ENCODE measurements at regions not wholly inside any gene's neighbourhood (a gene's known extent, or its start where the extent isn't known, plus 50 kb on each side); places are given as distances from the start of the nearest gene placed in this dataset.
"Not testable (repeated sequence)": the region's sequence is repeated elsewhere in the genome, so short reads cannot be mapped to it uniquely, and the experiment has no call there.

DNA sequence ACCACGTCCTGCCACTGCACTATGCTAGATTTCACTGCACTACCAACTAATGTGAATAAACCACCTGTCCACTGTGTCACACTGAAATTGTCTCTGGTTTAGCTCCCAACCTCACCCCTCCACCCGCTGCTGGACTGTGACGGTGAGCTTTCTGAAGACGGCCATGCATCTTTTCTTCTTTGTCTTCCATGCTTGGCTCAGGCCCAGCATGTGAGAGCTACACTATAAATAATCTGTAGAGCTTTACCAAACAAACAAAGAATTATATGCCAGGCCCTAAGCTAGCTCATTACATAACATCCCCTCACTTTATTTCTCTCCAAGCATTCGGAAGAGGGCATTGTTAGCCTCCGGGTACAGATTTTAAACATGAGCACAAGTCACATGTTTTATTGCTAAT is 633.2 kb downstream of the TNS3 start:
- no peak for DNase-seq (ENCODE audit: low read depth in 2 of 3, low spot score in 2 of 3)

DNA sequence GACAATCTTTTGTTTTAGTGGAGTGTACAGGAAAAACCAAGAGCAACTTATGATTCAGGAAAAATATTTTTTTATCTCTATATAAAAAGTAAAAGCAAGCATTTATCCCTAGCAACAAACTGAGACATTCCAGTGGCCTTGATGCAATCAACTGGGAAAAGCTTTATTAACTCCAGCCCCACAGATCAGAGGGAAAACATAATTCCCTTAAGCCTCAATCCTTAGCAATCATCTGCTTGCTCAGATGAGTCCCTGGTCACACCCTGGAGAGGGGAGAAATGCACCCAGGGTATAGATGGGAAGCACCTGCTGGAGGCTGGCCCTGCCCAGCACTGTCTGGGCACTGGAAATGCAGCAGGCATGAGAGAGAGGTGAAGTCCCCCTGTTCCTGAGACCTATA is 636.6 kb downstream of the TNS3 start:
- no peak for DNase-seq (ENCODE audit: low read depth in 2 of 3, low spot score in 2 of 3)

DNA sequence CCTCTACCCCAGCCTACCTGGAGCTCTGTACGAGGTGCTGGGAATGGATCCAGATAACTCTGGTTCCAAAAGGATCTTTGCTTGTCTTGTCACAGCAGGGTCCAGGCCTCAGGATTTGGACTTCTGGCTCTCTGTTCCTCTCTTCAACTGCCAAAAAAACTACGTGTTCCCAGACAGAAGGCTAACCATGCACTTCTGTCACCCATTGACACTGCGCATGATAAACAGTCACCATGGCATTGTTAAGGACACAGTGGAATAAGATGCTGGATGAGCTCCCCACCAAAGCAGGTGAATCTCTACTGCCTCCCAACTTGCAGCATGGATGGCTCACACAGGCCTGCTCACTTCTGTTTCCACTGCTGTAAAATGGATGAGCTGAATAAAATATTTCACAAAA is 637.9 kb downstream of the TNS3 start:
- DNase-seq (ENCODE audit: low read depth in 2 of 3, low spot score in 2 of 3) = no peak

DNA sequence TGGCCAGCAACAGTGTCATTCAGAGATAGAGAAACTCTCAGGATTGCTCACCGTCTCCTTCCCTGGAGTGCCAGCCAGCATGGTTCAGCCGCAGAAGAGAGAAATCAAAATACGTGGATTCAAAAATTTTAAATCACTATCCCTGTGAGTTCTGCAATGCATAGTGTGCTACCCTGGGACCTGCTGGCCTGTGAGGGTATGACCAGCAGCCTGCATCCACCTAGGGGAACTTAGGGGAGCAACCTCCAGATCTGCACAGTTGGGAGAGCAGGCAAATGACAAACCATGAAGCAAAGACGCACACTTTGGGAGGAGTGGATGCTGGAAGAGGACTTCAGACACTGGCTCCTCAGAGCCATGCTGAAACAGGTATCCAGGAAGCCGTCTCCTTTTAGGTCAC is 639.3 kb downstream of the TNS3 start:
- DNase-seq (ENCODE audit: low read depth in 2 of 3, low spot score in 2 of 3) = no peak

DNA sequence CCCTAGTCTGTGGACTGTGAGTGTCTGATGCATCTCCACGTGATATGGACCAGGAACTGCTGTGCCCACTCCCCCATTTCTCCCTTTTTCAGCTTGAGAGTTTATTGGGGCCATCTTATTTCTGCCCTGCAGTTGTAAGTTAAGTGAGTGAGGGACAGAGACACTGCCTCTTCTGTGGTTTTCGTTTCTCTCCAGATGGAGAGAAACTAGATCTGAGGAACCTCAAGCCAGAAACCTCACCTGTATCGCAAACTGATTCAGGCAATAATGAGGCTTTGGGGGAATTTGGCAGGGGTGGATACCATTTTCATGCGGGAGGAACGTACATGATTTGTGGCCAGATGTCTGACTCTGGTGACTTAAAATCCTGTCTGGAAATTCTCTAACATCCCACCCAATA is 641.7 kb downstream of the TNS3 start:
- no peak for DNase-seq (ENCODE audit: low read depth in 2 of 3, low spot score in 2 of 3)

DNA sequence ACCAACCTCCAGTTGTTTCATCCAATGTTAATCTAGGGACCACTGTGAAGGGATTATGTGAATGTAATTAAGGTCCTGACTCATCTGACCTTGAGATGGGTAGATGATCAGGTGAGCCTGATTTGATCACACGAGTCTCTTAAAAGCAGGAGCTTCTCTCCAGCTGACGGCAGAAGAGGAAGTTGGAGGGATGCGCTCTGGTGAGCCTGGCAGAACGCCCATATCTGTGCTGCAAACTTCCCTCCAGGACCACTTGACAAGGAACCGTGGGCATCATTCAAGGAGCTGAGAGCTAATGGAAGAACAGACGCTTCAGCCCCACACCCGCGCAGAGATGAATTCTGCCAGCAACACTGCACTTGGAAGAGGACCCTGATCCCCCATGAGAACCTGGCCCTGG is 642.4 kb downstream of the TNS3 start:
- no peak for DNase-seq (ENCODE audit: low read depth in 2 of 3, low spot score in 2 of 3)

DNA sequence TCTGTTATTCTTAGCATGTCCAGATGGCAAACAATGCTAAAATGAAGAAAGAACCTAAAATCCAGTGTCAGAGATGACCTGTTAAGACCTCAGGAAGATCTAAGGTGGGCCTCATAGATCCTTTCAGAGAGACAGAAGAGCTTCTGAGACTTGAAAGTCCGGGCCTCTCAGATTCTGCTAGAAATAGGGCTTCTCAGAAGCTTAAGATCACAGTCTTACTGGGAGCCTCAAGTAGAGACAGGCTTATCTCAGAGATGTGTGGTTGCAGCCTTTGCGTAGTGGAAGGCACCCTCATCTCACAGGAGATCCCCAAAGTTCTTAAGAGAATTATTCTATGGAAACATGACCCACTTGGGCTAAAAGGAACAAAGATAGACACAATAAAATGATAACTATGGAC is 642.8 kb downstream of the TNS3 start:
- DNase-seq (ENCODE audit: low read depth in 2 of 3, low spot score in 2 of 3) = no peak

DNA sequence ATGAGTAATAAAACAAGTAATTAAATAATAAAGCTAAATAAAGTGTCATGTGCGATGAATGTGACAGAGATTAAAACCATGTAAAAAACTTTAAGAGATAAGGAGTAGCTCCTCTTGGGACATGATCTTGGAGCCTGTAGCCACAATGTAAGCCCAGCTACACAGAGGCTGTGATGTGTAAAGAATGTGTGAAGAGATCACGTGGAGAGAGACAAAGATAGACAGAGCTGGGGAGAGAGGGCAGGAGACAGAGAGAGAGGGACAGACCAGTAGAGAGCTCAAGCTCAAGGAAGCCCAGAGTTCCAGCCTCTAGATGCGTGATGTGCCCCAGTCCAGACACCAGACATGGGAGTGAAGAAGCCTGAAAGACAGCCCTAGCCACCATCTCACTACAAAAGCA is 644.1 kb downstream of the TNS3 start:
- DNase-seq (ENCODE audit: low read depth in 2 of 3, low spot score in 2 of 3) = no peak

DNA sequence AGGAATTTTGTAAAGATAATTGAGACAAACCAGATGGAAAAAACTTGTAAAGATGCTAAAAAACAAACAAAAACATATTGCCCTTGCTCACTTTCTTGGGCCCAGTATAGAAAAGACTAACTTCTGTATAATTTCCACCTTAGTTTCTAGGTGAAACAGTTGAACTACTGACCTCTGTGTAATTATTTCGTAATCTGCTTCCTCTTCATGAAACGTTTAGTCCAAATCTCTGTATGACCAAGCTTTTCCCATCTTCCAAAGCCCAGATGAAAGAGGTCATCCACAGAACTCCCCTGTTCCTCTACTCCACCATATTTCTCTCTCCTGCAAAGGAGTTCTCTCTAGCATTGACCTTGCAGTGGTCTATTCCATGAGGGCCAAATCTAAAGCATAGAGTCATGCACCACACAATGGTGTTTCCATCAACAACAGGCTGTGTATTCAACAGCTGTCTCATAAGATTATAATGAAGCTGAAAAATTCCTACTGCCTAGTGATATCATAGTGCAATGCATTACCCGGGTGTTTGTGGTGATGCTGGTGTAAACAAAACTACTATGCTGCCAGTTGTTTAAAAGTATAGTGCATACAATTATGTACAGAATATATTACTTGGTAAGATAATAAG is 647.6 kb downstream of the TNS3 start:
- no peak for DNase-seq (ENCODE audit: low read depth in 2 of 3, low spot score in 2 of 3)

DNA sequence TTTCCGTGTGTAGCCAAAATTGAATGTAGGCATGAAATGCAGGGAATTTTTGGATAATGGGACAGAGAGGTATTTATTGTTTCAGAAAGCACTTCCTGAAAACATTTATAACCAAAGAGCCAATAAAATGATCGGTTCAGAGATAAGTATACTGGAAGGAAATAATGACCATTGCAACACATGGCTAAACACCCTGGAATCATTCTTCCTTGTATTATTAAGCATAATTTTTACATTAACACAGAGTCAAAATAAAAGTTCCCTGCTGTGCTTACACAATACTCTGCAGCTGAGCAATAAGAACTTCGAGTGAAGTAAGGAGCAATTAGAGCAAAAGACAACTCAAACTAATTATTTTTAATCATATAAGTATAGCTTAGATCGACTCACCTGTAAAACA is 648.3 kb downstream of the TNS3 start:
- DNase-seq (ENCODE audit: low read depth in 2 of 3, low spot score in 2 of 3) = no peak

DNA sequence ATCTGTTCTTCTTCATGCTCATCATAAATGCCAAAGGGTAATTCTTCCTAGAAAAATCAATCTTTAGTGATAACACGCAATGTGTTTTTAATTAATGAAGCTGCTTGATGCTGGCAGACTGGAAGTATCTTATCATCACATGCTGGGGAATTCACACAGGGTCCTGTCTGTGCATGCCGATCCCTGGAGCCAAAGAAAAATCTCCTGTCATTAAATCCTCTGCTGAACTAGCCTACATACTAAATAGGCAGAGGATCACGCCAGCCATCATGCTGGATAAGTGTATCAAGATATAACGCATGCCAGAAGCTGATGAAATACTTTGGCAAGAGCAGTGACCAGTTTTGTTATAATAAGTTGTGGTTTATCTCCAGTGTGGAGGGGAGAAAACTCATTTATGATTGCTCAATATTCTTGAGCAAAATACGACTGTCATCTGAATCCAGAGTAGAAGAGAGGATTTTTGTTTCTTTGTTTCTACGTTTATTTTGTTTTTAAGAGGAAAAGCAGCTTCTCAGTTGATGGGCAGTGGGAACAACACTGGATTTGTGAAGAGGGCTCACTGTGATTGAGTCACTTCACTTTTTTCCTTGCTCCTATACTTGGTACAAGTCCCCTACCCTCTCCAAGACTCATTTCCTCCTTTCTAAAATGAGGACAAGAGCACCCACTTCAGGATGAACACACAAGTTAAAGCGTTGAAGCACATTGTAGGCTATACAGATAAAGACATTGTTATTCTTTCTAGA is 649.1 kb downstream of the TNS3 start:
- DNase-seq (ENCODE audit: low read depth in 2 of 3, low spot score in 2 of 3) = no peak

DNA sequence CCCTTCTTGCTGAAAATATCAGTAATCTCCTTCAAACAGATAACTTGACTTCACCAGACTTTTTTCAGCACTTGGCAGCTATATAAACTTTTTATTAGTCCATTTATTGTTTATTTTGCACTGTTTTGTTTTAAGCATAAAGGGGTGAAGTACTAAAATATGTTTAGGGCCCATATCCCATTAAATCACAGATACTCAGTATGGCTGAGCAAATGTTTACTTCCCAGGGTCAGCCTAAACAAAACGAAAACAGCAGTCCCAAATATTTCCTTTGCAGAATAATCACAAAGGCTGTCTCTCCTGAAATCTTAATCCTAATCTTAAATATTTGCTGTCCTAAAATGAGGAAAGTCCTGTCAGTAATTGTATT is 649.6 kb downstream of the TNS3 start:
- no peak for DNase-seq (ENCODE audit: low read depth in 2 of 3, low spot score in 2 of 3)

DNA sequence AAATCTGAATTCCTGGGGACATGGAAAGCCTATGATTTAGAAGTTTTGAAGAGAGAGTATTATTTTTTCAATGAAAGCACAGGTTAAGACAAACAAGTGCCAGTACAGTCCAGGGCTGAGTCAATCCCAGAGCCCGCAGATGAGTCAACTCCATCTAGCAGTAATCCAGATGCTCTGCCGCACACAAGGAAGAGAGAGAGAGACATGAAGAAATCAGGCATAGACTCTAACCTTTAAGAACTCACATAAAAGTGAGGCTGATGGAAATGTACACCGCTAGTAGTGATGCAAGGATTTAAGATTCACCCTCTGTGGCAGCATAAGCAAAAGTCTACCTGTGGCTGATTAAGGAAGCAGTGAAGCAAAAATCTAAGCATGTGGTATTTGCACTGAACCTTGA is 651.5 kb downstream of the TNS3 start:
- no peak for DNase-seq (ENCODE audit: low read depth in 2 of 3, low spot score in 2 of 3)

DNA sequence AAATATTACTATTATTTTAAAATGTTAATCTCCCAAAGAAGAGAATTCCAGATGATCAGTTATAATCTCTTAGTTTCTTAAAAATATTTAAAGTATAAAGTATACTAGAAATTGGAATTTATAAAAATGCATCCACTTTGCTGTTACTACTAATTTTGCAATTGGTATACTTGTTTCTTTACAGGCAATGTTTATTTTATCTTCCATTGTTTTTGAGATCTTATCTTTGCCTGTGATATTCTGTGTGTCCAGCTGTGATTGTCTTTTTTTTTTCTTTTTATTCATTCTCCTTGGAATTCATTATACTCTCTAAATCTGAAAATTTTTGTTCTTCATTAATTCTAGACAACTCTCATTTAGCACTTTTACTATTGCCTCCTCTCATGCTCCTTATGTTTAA is 652.6 kb downstream of the TNS3 start:
- DNase-seq (ENCODE audit: low read depth in 2 of 3, low spot score in 2 of 3) = no peak

DNA sequence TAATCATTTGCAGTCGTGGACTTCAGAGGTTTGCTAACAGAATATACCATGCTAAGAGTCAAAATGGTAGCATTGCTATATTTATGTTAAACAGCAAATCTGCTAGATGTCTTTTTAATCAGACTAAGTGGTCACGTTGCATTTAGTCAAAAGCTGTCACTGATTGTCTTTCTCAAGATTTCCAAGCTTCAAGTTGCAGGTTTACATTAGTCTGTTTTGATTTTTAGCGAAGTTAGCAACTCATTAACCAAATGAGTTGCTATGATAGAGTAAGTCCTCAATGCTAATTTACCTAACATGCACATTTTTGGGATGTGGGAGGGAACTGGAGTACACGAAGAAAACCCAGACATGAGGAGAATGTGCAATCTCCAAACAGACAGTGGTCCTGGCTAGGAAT is 653.2 kb downstream of the TNS3 start:
- no peak for DNase-seq (ENCODE audit: low read depth in 2 of 3, low spot score in 2 of 3)

DNA sequence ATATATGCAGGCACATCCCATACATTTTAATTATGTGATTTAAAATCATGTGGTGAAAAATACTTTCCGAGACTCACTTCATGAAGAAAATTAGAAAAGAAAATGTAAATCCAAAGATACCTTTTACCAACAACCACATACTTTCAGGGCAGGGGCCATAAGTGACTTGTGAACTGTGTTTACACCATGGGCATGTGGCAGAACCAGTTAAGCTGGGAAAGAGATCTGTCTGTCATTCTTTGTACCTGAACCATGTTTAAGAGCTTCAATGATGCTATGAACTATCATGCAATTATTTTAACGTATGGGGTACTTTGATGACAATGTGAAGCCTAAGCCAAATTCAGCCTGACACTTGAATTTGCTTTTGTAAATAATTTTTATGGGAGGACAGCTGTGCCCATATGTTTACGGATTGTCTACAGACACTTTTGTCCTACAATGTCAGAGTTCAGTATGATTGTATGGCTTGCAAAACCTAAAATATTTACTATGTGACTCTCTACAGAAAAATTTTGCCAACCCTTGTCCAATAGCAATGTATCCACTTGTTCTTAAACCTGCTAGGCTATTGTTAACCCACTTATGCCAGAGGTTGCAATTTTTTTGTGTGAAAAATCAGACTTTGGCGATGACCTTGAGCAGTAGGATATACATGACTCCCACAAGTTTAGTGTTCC is 654.6 kb downstream of the TNS3 start:
- DNase-seq (ENCODE audit: low read depth in 2 of 3, low spot score in 2 of 3) = no peak

DNA sequence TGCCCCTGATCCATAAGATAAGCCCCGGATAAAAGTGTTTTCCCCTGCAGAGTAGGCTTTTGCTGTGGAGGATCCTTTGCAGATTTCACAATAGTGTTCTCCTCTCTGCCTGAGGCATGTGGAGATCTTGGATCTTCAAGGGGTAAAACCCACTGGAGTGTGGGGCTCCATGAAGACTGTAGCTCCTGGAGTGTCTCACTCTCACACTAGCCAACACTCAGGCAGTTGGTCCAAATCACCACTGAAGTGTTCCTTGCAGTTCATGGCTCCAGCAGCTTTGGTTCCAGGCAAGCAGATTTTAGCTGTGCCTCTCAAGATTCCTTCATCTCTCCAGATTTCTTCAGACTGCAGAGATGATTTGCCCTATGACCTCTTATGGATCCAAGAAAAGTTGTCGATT is 665.3 kb downstream of the TNS3 start:
- DNase-seq (ENCODE audit: low read depth in 2 of 3, low spot score in 2 of 3) = no peak

DNA sequence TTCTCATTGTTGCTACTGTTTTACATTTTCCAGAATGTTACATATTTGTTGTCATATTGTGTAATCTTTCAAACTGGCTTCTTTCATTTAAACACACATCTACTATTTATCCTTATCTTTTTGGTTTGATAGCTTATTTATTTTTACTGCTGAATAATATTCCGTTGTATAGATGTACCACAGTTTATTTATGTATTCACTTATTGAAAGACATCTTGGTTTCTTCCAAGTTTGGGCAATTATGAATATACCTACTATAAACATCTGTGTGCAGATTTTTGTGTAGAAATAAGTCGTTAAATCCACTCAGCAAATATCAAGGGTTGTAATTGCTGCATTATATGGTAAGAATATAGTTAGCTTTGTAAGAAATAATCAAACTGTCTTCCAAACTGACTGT is 669.2 kb downstream of the TNS3 start:
- no peak for DNase-seq (ENCODE audit: low read depth in 2 of 3, low spot score in 2 of 3)

DNA sequence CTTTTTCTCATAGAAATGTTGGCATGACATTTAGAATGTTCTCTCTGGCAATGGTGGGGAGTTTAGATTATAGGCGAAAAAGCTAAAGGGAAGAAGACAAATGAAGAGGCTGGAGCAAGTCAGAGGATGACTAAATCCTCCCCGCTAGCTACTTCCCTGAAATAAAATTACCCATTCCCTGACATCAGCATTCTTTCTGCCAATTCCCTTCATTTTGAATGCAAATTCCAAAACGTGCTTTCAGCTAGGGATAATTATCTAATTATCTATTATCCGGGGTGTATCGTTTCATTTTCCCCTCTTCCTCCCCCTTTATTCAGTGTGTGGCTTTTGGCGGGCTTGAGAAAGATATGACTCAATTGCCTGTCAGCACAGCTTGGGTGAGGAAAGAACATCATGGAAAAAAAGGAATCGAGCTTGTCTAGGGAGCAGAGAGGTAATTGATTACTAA is 672.3 kb downstream of the TNS3 start:
- DNase-seq (ENCODE audit: low read depth in 2 of 3, low spot score in 2 of 3) = no peak

DNA sequence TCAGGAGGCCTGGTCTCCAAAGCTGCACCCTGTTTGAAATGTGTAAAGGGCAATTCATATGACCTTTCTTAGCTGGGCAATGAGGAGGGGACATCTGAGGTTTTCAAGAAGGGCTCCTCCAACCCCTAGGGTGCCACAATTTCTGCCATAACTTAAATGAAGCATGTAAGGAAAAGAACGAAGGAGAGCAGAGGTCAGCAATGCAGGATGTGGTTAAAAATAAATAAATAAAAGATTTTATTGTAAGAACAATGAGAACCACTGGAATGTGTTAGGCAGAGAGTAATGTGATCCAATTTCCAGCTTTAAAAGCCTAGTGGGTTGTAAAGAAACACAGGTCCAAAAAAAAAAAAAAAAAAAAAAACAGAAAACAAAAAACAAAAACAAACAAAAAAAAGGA is 673.1 kb downstream of the TNS3 start:
- no peak for DNase-seq (ENCODE audit: low read depth in 2 of 3, low spot score in 2 of 3)

DNA sequence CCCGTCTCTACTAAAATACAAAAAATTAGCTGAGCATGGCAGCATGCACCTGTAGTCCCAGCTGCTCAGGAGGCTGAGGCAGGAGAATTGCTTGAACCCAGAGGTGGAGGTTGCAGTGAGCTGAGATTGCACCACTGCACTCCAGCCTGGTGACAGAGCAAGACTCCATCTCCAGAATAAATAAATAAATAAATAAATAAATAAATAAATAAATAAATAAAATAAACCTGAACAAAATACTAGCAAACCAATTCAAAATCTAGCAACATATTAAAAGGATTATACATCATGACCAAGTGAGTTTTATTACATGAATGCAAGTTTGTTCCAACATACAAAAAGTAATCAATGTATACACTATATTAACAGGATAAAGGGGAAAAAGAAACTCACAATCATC is 677.4 kb downstream of the TNS3 start:
- DNase-seq (ENCODE audit: low read depth in 2 of 3, low spot score in 2 of 3) = not testable (repeated sequence)

DNA sequence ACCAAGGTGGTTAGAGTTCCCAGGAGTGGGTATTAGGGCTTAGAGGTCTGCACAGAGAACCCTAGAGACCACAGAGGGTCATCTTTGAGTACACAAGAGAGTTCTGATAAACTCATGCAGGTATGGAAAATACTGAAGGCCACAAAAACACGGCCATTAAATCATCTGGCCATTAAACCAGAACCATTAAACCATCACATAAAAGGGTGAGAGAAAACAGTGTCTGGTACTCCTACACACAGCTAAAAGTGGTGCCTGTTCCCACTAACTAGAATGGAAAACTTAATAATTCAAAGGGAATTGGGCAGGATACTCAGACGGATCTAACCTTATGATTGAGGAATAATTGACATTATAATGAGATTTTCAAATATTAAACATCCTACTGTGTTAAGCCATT is 679.4 kb downstream of the TNS3 start:
- no peak for DNase-seq (ENCODE audit: low read depth in 2 of 3, low spot score in 2 of 3)

Data from hematopoietic multipotent progenitor cell (in vitro differentiated cells).